ENCODE measurements at regions not wholly inside any gene's neighbourhood (a gene's known extent, or its start where the extent isn't known, plus 50 kb on each side); places are given as distances from the start of the nearest gene placed in this dataset.

- DNase-seq, result peak; percentile 93
- no peak overlapping the region for H3K27ac ChIP-seq (ENCODE audit: low read depth, low read length)
- H3K9ac ChIP-seq (ENCODE audit: extremely low read depth, low read length, poor library complexity, severe bottlenecking), result no peak overlapping the region
- Mint-ChIP-seq H3K27me3 (ENCODE audit: insufficient read depth) (no peaks in the 10 kb centered on the region), H3K4me3 (no peak overlapping the region), H3K4me1 (peaks cover 3% of the 10 kb centered on the region), H3K27ac (no peak overlapping the region), H3K9me3 (no peaks in the 10 kb centered on the region), H3K36me3 (ENCODE audit: low read depth) (no peaks in the 10 kb centered on the region)
- H3K4me3 ChIP-seq (ENCODE audit: low read length), result no peak overlapping the region
- no peaks in the 10 kb centered on the region for H3K27me3 ChIP-seq (ENCODE audit: control insufficient read depth, insufficient read depth, low read length, poor library complexity, severe bottlenecking)
- H3K36me3 ChIP-seq (ENCODE audit: control insufficient read depth, insufficient read depth, low read length), result no peaks in the 10 kb centered on the region
- 18 to 29% methylated on average over 6 of the region's 6 CpGs for WGBS, 2 experiments (ENCODE audit: insufficient coverage in 1 of 2, insufficient read length in 1 of 2)
- peaks cover 10% of the 10 kb centered on the region for H3K4me1 ChIP-seq (ENCODE audit: control insufficient read depth, insufficient read depth, low read length)
- TF ChIP-seq CTCF (conservative IDR thresholded peaks at IDR 0.05), result peak; percentile 91
- no peaks in the 10 kb centered on the region for H3K9me3 ChIP-seq (ENCODE audit: control insufficient read depth, low read length)
Measured at GRCh38 chr9:90102292-90102901, 497.6 kb downstream of the GADD45G start.

- no peak overlapping the region for H3K27ac ChIP-seq (ENCODE audit: low read depth, low read length)
- no peak overlapping the region for H3K4me3 Mint-ChIP-seq
- no peaks in the 10 kb centered on the region for H3K36me3 Mint-ChIP-seq (ENCODE audit: low read depth)
- no peaks in the 10 kb centered on the region for H3K36me3 ChIP-seq (ENCODE audit: control insufficient read depth, insufficient read depth, low read length)
- H3K9me3 ChIP-seq (ENCODE audit: control insufficient read depth, low read length), result no peaks in the 10 kb centered on the region
- no peaks in the 10 kb centered on the region for H3K9me3 Mint-ChIP-seq
- no peak for TF ChIP-seq CTCF (conservative IDR thresholded peaks at IDR 0.05)
- H3K4me1 ChIP-seq (ENCODE audit: control insufficient read depth, insufficient read depth, low read length), result no peaks in the 10 kb centered on the region
- H3K4me1 Mint-ChIP-seq, result peaks cover 3% of the 10 kb centered on the region
- no peaks in the 10 kb centered on the region for H3K27me3 ChIP-seq (ENCODE audit: control insufficient read depth, insufficient read depth, low read length, poor library complexity, severe bottlenecking)
- H3K27me3 Mint-ChIP-seq (ENCODE audit: insufficient read depth), result no peaks in the 10 kb centered on the region
- no peak overlapping the region for H3K27ac Mint-ChIP-seq
- H3K4me3 ChIP-seq (ENCODE audit: low read length), result no peak overlapping the region
- no peak for DNase-seq
- no peak overlapping the region for H3K9ac ChIP-seq (ENCODE audit: extremely low read depth, low read length, poor library complexity, severe bottlenecking)
Measured at GRCh38 chr9:90103771-90104170, 499.0 kb downstream of the GADD45G start.

- WGBS, 2 experiments (ENCODE audit: insufficient coverage in 1 of 2, insufficient read length in 1 of 2), result 85% methylated on average over 1 of the region's 1 CpG; no CpG with 5 or more reads in 1 of the 2 experiments
- H3K27ac ChIP-seq (ENCODE audit: low read depth, low read length), result no peak overlapping the region
- H3K4me3 ChIP-seq (ENCODE audit: low read length), result no peak overlapping the region
- H3K27me3 ChIP-seq (ENCODE audit: control insufficient read depth, insufficient read depth, low read length, poor library complexity, severe bottlenecking), result no peaks in the 10 kb centered on the region
- H3K36me3 ChIP-seq (ENCODE audit: control insufficient read depth, insufficient read depth, low read length), result no peaks in the 10 kb centered on the region
- Mint-ChIP-seq H3K36me3 (ENCODE audit: low read depth) (no peaks in the 10 kb centered on the region), H3K27ac (no peak overlapping the region), H3K4me1 (peaks cover 3% of the 10 kb centered on the region), H3K27me3 (ENCODE audit: insufficient read depth) (no peaks in the 10 kb centered on the region), H3K4me3 (no peak overlapping the region), H3K9me3 (peaks cover 6% of the 10 kb centered on the region)
- H3K9me3 ChIP-seq (ENCODE audit: control insufficient read depth, low read length), result no peaks in the 10 kb centered on the region
- no peak overlapping the region for H3K9ac ChIP-seq (ENCODE audit: extremely low read depth, low read length, poor library complexity, severe bottlenecking)
- no peak for DNase-seq
- no peak for TF ChIP-seq CTCF (conservative IDR thresholded peaks at IDR 0.05)
- H3K4me1 ChIP-seq (ENCODE audit: control insufficient read depth, insufficient read depth, low read length), result no peaks in the 10 kb centered on the region
Measured at GRCh38 chr9:90105773-90106172, 501.0 kb downstream of the GADD45G start.

Measured in endodermal cell (in vitro differentiated cells).